HG03432 (cell line): ENCODE measurements at regions not wholly inside any gene's neighbourhood (a gene's known extent, or its start where the extent isn't known, plus 50 kb on each side); places are given as distances from the start of the nearest gene placed in this dataset.

Source experiments
- ATAC-seq: cut with Tn5 transposase; IDR thresholded peaks from one replicate; pipeline ENCODE4 v1.9.1; 2021; ENCODE audit warnings: mild to moderate bottlenecking, moderate library complexity; ENCODE audit not compliant: unreplicated experiment

GRCh38 chr6:19028201-19028600, 641.1 kb downstream of the RNF144B start:
- ATAC-seq, result no peak

GRCh38 chr6:19032591-19033295, 645.6 kb downstream of the RNF144B start:
- ATAC-seq, result no peak

- no peak for ATAC-seq
These were observed 646.5 kb downstream of the RNF144B start for GRCh38 chr6:19033683-19034082.

DNA sequence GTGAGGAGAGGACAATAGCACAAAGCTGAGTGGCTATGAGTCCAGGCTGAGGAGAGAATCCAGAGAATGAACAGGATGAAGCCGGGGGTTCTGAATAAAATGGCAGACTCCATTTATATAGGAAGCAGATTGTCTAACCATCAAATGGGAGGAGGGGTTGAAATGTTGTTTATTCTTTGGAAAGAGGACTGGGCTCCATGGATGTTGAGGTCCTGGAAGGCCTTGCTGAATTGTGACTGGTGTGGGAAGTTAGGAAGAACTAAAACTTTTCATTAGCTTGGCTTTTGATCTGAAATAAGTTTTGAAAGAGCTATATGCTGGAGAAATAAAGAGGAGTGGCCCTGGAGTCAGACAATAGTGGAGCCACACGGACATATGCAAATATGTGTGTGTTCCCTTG, 647.8 kb downstream of the RNF144B start:
- ATAC-seq, result no peak

- no peak for ATAC-seq
These were observed 648.5 kb downstream of the RNF144B start for GRCh38 chr6:19035461-19036195.

DNA sequence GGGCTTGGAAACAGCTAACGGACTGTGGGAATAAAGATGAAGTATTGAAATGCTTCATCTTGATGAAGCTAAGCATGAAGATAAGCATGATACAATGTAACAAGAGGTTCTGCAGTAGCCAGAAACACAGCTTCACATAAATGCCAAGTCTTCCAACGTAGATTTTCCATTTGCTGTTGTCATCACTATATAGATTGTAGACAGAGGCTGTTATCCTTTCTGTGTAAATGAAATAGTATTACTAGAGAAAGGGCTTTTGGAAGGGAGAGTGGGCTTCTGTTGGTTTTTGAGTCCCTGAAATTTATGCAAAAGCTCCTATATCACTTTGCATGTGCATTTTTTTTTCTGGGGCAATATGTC, 649.0 kb downstream of the RNF144B start:
- ATAC-seq, result no peak

GRCh38 chr6:19037607-19038006, 650.5 kb downstream of the RNF144B start:
- ATAC-seq, result no peak

GRCh38 chr6:19039287-19039686, 652.1 kb downstream of the RNF144B start:
- ATAC-seq, result no peak

DNA sequence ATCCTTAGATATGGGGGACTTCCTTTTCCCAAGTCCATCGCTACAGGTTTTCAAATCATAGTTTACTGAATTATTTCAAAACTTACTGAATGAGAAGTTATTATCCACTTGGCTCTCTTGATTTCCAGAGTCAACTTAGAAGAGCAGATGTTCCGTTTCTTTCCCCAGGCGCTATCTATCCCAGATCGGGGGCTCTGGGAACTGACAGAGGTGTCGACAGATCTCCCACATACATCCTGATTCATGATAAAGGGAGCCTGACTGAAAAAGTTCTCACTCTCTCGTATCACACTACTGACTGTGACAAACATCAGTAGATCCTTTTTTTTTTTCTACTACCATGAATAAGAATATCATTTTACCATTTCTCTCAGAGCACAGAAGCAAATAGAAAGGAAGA, 654.8 kb downstream of the RNF144B start:
- ATAC-seq, result no peak

- ATAC-seq, result no peak
These were observed 655.3 kb downstream of the RNF144B start for GRCh38 chr6:19042420-19042819.

DNA sequence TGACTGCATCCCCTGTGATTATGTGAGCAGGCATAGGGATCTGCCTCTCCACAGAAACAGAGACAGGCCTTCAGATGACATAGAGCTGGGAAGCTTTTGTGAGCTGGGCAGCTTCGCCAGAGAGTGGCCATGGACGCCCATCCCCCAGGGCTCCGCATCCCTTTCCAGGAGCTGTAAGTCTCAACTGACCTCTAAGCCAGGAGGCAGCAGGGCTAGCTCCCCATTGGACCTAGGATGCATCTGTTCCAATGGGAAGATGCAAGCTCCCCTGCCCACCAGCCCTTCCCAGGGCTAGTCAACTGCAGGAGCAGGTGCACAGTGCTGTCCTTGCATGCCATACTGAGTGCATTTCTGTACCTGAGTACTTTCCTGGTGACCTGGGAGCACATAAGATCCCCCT, 663.6 kb downstream of the RNF144B start:
- no peak for ATAC-seq

GRCh38 chr6:19052219-19052618, 665.1 kb downstream of the RNF144B start:
- no peak for ATAC-seq

GRCh38 chr6:19059102-19059501, 672.0 kb downstream of the RNF144B start:
- no peak for ATAC-seq

GRCh38 chr6:19067165-19067564, 680.0 kb downstream of the RNF144B start:
- ATAC-seq, result no peak

- no peak for ATAC-seq
These were observed 683.4 kb downstream of the RNF144B start for GRCh38 chr6:19070520-19070919.

GRCh38 chr6:19083801-19084200, 696.7 kb downstream of the RNF144B start:
- no peak for ATAC-seq

DNA sequence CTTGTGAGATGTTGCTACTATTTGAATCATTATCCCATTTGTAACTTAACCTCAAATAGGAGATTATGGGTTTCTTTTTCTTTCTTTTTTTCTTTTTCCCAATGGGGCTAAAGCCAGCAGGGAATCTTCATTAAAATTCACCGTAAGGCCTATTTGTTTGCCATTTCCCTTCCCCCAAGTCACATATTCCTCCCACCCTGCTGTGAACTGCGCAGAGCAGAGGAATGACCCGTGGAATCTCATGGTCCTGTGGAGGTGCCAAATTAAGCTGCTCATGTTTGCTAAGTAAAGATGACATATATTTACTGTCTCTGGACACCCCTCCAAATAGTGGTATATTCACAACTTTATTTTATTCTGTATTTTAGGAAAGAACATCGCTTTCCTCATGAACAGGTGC, 699.3 kb downstream of the RNF144B start:
- ATAC-seq, result no peak

GRCh38 chr6:19087296-19087695, 700.1 kb downstream of the RNF144B start:
- no peak for ATAC-seq

GRCh38 chr6:19087897-19088296, 700.7 kb downstream of the RNF144B start:
- no peak for ATAC-seq

GRCh38 chr6:19100752-19101151, 713.6 kb downstream of the RNF144B start:
- no peak for ATAC-seq

DNA sequence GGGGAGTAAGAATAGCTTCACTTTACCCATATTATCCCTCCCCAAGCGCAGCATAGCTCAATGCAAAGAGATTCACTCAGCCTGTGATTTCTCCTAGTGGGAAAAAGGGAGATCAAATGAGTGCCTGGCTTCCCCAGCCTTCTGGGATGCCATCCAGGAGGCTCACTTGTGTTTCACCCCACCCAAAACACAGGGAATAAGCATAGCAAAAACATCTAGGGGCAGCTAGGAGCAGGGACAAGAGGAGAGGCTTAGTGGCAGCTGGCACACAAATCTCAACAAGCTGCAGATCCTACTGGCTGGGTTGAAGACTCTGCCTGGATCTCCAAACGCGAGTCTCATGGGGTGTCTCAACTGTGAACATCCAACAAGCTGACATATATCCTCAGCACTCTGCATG, 715.8 kb downstream of the RNF144B start:
- no peak for ATAC-seq

DNA sequence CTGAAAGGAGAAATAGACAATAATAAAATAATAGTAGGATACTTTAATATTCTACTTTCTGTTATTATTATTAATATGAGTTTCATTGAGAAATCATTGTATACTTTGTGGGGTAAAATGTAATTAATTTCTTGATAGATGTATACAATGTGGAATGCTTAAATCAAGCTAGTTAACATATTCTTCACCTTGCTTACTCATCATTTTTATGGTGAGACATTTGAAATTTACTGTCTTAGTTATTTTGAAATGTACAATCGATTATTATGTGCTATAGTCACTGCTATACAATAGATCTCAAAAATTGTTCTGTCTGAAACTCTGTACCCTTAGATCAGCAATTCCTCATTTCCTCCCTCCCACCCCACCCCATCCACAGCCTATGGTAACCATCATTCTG, 720.3 kb downstream of the RNF144B start:
- no peak for ATAC-seq

GRCh38 chr6:19121521-19121920, 715.6 kb upstream of the ID4 start:
- peak; percentile 49 for ATAC-seq
